Stomach (tissue), 8 donors: ENCODE measurements at regions not wholly inside any gene's neighbourhood (a gene's known extent, or its start where the extent isn't known, plus 50 kb on each side); places are given as distances from the start of the nearest gene placed in this dataset.

Experiments used
- DNase-seq, 2 donors: peaks; one replicate each; pipeline versions ENCODE4 v3.0.0 to v3.0.0-alpha.2; 2013 to 2019
- H3K27ac ChIP-seq, 5 donors: fragments of 200-600 bp in 4 of 5; sonication (generic) in 4 of 5; one replicate each; pipeline ENCODE4 v1.5.1; 2013 to 2019; ENCODE audit warnings: mild to moderate bottlenecking in 1 of 5, moderate library complexity in 1 of 5
- H3K27me3 ChIP-seq, 3 donors: fragments of 200-600 bp; sonication (generic); one replicate each; pipeline ENCODE4 v1.5.1; 2017 to 2019; ENCODE audit warnings: mixed run types in 1 of 3
- H3K36me3 ChIP-seq, 4 donors: fragments of 200-600 bp; sonication (generic); 1 replicate in 3 of 4; 2 replicates in 1 of 4; pipeline ENCODE4 v1.5.1; 2016 to 2019
- H3K4me1 ChIP-seq, 4 donors: fragments of 200-600 bp; sonication (generic); one replicate each; pipeline ENCODE4 v1.5.1; 2016 to 2019
- H3K4me3 ChIP-seq, 4 donors: fragments of 200-600 bp; sonication (generic) in 3 of 4; one replicate each; pipeline ENCODE4 v1.5.1; 2016 to 2019; ENCODE audit warnings: mild to moderate bottlenecking in 1 of 4
- H3K9me3 ChIP-seq, 4 donors: fragments of 200-600 bp; sonication (generic); one replicate each; pipeline ENCODE4 v1.5.1; 2016 to 2019
- EP300 ChIP-seq: sonication (generic); formaldehyde crosslinking; IDR thresholded peaks from one replicate; pipeline ENCODE4 v1.6.1; 2017; ENCODE audit warnings: antibody characterized with exemption
- POLR2A ChIP-seq, 4 donors: fragments of 450-650 bp; IDR thresholded peaks; one replicate each; pipeline ENCODE4 v1.6.1; 2016; ENCODE audit warnings: antibody characterized with exemption in 4 of 4, control low read depth in 2 of 4, mild to moderate bottlenecking in 1 of 4, moderate library complexity in 1 of 4
- POLR2AphosphoS5 ChIP-seq, 3 donors: sonication (generic); formaldehyde crosslinking; IDR thresholded peaks; one replicate each; pipeline ENCODE4 v1.6.1; 2016; ENCODE audit warnings: antibody characterized with exemption in 3 of 3
- WGBS, 5 donors: extraction: QIAGEN DNeasy Blood & Tissue Kit in 3 of 5; methylation state at CpG; one replicate each; pipeline versions ENCODE4 v1.1.5 to v1.1.7; 2013 to 2018; 5-methylcytosine and 5-hydroxymethylcytosine counted together
- intact Hi-C: fragments of 100-400 bp; cut with DNase I; formaldehyde crosslinking; loops from one replicate; pipeline ENCODE4 v1.15.1; 2023; ENCODE audit warnings: low total_unique reads
- TF ChIP-seq, protein P1 (sequence below), 7 experiments: fragments of 450-650 bp in 4 of 7; fragments of 200-600 bp in 3 of 7; sonication (generic) in 3 of 7; IDR thresholded peaks; one replicate each; pipeline ENCODE4 v1.5.1; 2016 to 2019; ENCODE audit warnings: antibody characterized with exemption in 7 of 7, control low read depth in 2 of 7, mild to moderate bottlenecking in 1 of 7
- donor health status: healthy with polysubstance abuse.
- donor health status: Bipolar disorder and iron deficiency.
- donor health status: healthy.

DNA sequence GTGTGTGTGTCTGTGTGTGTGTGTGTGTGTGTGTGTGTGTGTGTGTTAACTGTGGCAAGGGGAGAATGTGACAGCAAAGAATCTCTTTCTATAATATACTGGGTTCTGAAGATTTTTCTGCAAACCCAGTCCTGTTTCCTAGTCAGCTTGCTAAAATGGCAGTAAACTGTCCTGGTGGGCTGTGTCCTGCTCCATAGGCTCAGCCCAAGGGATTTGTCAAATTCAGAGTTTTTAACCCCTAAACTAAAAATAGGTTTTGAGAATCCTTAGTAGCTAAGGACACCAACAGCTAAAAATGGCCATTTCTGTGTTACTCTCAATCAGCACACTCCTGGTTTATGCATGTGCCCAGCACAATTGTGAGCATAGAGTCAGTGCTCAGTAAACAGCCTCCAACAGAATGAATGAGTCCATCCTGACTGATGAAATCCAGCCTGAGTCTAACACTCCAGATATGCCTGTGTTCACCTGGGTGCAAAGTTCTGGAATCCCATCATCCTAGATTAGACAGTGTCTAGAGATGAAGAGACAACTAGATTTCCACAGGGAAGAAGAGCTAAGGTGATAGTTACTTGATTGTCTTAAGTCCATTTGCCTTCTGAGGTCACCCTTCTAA is 192.6 kb downstream of the TTC6 start:
- no peak for DNase-seq
- H3K36me3 ChIP-seq, result no peaks in the 10 kb centered on the region
- no peaks in the 10 kb centered on the region for H3K4me1 ChIP-seq
- H3K9me3 ChIP-seq, result no peaks in the 10 kb centered on the region
- intact Hi-C loops, result no loop called here
- TF ChIP-seq, protein P1, sequence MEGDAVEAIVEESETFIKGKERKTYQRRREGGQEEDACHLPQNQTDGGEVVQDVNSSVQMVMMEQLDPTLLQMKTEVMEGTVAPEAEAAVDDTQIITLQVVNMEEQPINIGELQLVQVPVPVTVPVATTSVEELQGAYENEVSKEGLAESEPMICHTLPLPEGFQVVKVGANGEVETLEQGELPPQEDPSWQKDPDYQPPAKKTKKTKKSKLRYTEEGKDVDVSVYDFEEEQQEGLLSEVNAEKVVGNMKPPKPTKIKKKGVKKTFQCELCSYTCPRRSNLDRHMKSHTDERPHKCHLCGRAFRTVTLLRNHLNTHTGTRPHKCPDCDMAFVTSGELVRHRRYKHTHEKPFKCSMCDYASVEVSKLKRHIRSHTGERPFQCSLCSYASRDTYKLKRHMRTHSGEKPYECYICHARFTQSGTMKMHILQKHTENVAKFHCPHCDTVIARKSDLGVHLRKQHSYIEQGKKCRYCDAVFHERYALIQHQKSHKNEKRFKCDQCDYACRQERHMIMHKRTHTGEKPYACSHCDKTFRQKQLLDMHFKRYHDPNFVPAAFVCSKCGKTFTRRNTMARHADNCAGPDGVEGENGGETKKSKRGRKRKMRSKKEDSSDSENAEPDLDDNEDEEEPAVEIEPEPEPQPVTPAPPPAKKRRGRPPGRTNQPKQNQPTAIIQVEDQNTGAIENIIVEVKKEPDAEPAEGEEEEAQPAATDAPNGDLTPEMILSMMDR (IDR thresholded peaks at IDR 0.05), result no peak
- no peak for TF ChIP-seq EP300
- TF ChIP-seq POLR2A (IDR thresholded peaks at IDR 0.05), result no peak
- no peak for TF ChIP-seq POLR2AphosphoS5 (IDR thresholded peaks at IDR 0.05)
- H3K27ac ChIP-seq, result no peak overlapping the region
- no peak overlapping the region for H3K4me3 ChIP-seq
- no peaks in the 10 kb centered on the region for H3K27me3 ChIP-seq

DNA sequence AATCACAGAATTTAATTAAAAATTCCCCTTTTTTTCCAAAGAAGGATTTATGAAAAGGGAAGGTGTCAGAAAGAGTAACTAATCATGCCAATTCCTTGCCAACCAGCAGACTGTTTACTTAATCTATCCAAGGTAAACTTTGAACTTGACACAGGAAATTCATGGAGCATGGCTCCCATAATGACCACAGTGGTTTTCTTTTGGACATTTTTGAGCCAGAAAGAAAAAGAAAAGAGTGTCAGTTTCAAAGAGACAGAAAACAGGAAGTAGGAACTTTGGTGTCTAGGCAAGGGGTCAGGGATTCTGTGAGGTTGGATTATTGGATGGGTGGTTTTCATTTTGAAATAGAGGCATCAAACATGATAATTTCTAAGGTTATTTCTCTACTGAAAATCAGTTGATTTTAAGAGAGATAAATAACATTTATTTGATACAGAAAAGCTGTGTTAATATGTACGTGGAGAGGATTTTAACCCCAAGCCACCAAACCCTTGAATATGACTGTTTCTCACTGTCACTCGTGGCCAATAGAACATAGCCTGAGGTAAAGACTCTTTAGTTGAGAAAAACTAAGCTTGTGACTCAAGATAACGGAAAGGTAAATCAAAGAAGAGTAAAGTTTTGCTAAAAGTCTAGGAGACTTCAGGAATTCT is 196.1 kb downstream of the TTC6 start:
- H3K36me3 ChIP-seq, result no peaks in the 10 kb centered on the region
- no peaks in the 10 kb centered on the region for H3K4me1 ChIP-seq
- no peaks in the 10 kb centered on the region for H3K27me3 ChIP-seq
- no peaks in the 10 kb centered on the region for H3K9me3 ChIP-seq
- H3K27ac ChIP-seq, result no peak overlapping the region
- no peak for TF ChIP-seq POLR2A (IDR thresholded peaks at IDR 0.05)
- TF ChIP-seq, protein P1 (IDR thresholded peaks at IDR 0.05), result no peak
- no peak for TF ChIP-seq POLR2AphosphoS5 (IDR thresholded peaks at IDR 0.05)
- no peak for TF ChIP-seq EP300
- no peak overlapping the region for H3K4me3 ChIP-seq
- no peak for DNase-seq
- intact Hi-C loops, result no loop called here
- 67 to 89% (median 78%) methylated on average over 3 of the region's 3 CpGs for WGBS, 5 donors

DNA sequence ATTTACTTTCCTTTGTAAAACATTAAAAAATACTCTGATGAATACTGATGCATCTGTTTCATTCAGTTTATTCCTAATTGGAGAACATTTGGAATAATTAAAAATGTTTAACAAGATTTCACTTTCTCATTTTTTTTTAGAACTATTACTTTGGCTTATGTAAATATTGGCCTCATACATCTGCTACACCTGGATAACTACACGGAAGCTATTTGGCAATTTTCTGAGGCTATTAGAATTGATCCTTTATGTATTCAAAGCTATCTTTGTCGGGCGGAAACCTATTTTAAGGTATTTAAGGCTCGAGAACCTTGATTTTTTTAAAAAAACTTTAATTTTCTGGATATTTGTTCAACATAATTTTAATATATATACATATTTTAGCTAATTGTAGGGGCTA is 196.7 kb downstream of the TTC6 start:
- Histone ChIP-seq H3K4me3 (no peak overlapping the region), H3K27me3 (no peaks in the 10 kb centered on the region), H3K27ac (no peak overlapping the region), H3K36me3 (no peaks in the 10 kb centered on the region), H3K9me3 (no peaks in the 10 kb centered on the region), H3K4me1 (no peaks in the 10 kb centered on the region)
- DNase-seq, result no peak
- intact Hi-C loops, result no loop called here
- TF ChIP-seq POLR2AphosphoS5 (IDR thresholded peaks at IDR 0.05) (no peak), POLR2A (IDR thresholded peaks at IDR 0.05) (no peak), EP300 (no peak)
- WGBS, 5 donors, result 58 to 73% (median 68%) methylated on average over 4 of the region's 4 CpGs

DNA sequence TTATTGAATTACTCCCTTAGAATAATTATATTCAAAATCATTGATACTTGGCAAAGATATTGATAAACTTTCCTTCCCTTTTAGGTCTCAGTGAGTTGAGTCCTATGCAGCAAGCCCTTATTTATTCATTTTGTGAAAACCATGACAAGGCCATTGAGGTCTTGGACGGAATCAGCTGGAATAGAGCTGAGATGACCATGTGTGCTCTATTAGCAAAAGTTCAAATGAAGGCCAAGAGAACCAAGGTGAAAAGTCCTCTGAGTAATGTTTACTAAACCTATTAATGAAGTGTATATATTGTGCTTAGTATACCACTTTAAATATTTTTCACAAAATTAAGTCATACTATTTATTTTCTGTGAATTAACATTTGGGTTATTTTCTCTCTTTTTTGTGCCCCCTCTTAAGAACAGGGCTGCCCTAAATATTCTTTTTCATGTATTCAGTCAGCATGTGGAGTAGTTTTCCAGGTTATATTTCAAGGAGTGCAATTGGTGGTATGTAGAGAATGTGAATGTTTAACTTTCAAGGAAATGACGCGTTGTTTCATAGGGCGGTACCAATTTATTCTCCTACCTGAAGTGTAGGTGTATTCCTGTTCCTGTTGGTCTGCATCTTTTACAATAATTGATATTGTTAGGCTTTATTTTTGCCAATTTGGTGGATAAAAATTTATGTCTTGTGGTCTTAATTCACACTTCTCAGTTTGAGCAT is 201.4 kb downstream of the TTC6 start:
- Histone ChIP-seq H3K4me3 (no peak overlapping the region), H3K27me3 (no peaks in the 10 kb centered on the region), H3K36me3 (no peaks in the 10 kb centered on the region), H3K4me1 (no peaks in the 10 kb centered on the region), H3K27ac (no peak overlapping the region), H3K9me3 (no peaks in the 10 kb centered on the region)
- intact Hi-C loops, result no loop called here
- 73 to 90% (median 84%) methylated on average over 4 of the region's 4 CpGs for WGBS, 5 donors
- TF ChIP-seq POLR2A (IDR thresholded peaks at IDR 0.05), result no peak
- TF ChIP-seq, protein P1 (IDR thresholded peaks at IDR 0.05), result no peak
- no peak for TF ChIP-seq EP300
- TF ChIP-seq POLR2AphosphoS5 (IDR thresholded peaks at IDR 0.05), result no peak
- DNase-seq, result no peak
